Nucleus accumbens (tissue), 56 donors: ENCODE measurements at regions not wholly inside any gene's neighbourhood (a gene's known extent, or its start where the extent isn't known, plus 50 kb on each side); places are given as distances from the start of the nearest gene placed in this dataset.
"Not testable (repeated sequence)": the region's sequence is repeated elsewhere in the genome, so short reads cannot be mapped to it uniquely, and the experiment has no call there.

Experiments used
- DNase-seq, 56 donors: peaks; one replicate each; lab custom pipeline; 2025; lab: John Stamatoyannopoulos, UW

GRCh38 chr1:232425421-232425820 lies 204.5 kb downstream of the SIPA1L2 start:
- DNase-seq: no peak

DNA sequence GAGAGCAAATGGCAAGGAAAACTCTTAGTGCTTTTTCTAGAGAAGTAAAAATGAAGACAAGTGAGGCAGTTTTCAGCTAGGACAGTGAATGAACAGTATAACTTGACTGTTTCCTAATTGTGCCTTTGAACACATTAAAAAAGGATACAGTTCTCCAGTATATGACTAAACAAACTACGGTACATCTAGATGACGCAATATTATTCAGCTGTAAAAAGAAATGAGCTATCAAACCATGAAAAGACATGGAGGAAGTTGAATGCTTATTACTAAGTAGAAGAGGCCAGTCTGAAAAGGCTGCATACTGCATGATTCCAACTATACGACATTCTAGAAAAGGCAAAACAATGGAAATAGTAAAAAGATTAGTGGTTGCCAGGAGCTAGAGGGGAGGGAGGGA lies 206.3 kb downstream of the SIPA1L2 start:
- DNase-seq: no peak

DNA sequence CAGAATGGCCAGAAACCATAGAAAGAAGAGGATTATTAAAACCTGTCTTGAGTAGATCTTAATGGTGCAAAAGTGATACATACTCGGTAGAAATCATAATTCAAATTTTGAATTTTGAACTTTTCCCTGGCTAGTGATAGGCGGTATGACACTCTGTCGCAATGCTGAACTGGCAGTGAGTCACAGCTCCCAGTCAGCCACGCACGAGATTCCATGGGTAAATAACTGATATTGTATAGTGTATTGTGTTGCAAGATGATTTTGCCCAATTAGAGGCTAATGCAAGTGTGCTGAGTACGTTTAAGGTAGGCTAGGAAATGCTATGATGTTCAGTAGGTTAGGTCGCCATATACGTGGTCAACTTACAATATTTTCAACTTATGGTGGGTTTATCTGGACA lies 207.0 kb downstream of the SIPA1L2 start:
- DNase-seq: no peak

- DNase-seq: no peak
Observed at GRCh38 chr1:232422098-232422497, 207.8 kb downstream of the SIPA1L2 start.

DNA sequence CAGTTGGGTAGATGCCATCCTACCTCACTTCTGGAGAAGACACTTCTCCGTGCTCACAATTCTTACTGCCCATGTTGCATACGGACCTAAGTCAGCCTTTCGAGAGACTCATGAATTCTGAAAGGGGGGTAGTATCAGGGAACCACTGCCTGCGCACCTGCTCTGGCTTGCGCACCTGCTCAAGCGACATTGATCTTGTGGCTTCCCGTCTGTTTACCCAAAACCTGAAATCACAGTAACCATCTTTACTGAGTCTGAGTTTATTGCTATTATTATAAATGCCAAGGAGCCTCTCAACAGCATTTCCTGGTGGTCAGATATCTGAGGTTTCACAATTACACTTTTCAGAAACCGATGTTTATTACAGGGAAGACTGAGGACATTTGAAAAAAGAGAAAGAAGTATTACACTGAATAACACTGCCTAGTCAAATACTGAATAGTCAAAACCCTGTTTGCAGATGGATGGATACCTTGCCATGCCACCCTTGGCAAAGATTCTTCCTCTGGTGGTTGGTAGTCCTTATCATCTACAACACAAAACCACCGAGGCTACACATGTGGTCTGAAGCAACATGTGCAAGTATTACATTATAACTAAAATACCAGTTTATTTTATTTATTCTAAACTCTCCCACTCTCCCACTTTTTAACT lies 208.7 kb downstream of the SIPA1L2 start:
- no peak for DNase-seq

DNA sequence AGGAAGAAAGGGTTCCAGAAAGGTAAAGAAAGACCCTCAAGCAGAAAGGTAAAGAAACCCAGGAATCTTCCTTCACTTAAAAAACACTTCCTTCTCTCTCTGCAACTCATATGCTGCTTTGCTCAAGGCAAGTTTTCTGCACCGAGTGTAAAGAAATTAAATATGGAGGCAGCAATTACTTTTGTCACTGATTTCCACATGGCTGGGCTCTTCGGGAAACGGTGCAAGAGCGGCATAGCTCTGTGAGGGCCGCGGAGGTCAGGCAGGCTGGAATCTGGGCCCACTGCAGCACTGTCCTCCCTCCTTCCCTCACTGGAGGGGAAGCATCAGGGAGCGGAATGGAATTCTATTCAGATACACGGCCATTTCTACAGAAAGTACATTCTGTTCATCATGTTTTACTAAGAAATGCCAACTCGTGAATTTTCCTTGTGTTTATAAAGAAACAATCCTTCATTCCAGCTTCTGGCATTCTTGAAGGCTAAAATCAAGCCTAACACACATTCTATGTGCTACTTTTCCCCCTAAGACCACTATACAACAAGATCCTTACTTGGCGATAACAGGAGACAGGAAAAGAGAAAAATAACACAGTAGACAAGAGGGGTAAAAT lies 212.2 kb downstream of the SIPA1L2 start:
- DNase-seq: no peak

- no peak for DNase-seq
Observed at GRCh38 chr1:232416026-232416568, 213.8 kb downstream of the SIPA1L2 start.

DNA sequence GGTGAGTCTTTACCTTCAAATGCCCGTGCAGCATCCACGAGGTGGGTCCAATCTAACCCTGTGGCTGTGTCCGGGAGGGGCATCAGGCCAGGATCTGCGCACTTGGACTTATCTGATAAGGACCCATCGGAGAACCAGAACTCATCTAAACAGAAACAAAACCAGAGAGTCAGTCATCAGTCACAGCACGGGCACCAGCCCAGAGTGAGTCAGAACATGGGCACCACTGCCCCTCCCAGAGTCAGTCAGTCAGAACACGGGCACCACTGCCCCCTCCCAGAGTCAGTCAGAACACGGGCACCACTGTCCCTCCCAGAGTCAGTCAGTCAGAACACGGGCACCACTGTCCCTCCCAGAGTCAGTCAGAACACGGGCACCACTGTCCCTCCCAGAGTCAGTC lies 214.5 kb downstream of the SIPA1L2 start:
- DNase-seq: not testable (repeated sequence)

DNA sequence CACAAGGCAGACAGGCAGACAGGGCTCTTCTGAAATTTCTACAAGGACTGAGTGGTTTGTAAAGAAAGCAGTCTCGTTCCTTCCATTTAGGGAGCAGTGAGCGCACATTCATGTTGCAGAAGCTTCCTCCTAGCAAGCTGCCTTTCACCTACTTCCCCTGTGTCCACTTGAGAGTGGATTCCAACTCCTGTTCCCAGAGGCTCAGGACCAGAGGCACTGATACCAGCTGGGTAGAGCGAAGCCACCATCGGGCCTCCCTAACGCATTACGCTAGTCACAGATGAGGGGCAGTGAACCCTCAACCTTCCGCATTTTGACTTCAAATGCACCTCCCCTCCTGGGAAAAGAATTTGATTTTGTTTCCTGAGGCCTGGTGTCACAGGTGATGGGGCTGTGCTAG lies 215.8 kb downstream of the SIPA1L2 start:
- DNase-seq: no peak

DNA sequence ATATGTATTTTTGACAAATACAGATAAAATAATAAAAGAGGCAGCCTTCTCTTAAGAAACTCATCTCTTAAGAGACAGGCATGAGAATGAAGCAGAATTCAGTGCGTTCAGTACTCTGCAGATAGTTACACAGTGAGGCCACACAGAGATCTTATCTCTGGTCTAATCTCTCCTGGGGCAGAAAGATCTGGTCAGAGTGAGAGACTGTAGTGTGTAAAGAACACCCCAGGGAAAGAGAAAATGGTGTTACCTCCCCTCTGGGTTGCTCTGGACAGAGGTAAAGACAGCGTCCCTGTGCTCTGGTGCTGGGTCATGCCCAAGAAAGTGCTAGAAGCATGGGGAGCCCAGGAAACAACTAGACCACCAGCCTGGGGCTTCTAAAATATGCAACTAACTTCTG lies 216.3 kb downstream of the SIPA1L2 start:
- no peak for DNase-seq

DNA sequence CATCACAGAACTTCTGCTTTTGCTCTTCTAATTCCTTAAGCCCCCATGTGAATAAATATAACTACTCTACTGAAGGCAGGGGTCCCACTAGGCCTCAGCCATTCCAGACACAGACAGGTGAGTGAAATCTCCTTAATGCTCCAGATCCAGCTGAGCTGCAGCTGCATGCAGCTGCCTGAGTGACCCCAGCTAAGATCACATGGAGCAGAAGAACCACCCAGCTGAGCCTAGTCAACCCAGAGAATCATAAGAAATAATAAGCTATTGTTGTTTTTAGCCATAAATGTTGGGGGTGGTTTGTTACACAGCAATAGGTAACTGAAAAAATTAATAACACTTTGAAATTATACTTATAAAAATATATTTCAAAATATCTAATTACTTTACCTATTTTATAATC lies 220.3 kb downstream of the SIPA1L2 start:
- DNase-seq: no peak

DNA sequence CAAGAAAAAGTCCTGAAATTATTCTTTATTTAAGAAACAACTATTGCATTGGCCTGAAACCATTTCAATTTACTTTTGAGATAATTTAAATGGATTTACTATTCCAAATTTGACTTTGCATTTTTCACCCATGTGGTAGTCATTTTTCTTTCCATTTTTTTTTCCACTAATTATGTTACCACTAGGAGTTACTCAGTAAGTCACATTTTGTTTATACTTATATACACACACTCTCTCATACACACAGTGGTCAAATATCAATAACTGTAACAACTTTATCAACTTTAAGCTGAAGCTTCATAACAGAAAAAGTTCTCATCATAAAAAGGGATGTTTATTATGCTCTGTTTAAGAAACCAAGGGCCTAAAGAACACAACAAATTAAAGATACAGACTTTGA lies 222.8 kb downstream of the SIPA1L2 start:
- DNase-seq: no peak

DNA sequence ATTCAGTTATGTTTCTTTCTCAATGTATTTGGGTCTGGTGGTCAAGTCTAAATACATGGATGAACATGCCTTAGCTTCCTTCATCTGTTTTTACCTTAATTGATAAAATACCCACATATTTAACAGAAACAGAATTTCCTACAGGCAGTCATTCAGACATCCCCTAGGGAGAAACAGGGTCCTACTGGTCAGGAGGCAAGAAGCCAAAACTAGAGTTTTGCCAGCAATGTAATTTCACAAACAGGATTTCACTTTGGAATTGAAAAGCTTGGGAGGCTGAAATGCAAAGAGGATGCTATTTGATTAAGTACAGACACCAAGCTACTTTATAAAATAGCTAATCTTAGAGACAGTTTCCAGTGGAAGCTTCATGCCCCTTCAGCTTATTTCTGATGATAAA lies 224.2 kb downstream of the SIPA1L2 start:
- DNase-seq: no peak

GRCh38 chr1:232404981-232405731 lies 224.8 kb downstream of the SIPA1L2 start:
- DNase-seq: no peak

DNA sequence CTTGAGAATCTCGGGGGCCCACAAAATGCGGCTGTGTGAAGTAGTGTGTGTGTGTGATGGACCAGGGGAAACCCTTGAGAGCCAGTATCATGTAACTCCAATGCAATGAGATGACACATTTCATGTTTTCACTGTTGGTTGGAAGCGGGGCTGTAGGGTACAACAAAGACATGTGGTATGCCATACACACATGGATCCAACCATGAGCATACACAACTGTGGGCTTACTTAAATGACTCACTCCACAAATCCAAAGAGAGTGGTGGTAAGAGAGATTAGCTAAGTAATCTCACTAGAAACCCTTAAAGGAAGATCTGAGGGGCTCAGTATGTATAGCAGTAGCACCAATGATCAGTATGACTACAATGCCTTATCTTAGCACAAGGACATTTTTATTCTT lies 225.7 kb downstream of the SIPA1L2 start:
- no peak for DNase-seq

- DNase-seq: no peak
Observed at GRCh38 chr1:232403017-232403714, 226.8 kb downstream of the SIPA1L2 start.

- DNase-seq: no peak
Observed at GRCh38 chr1:232398823-232399222, 231.1 kb downstream of the SIPA1L2 start.

- DNase-seq: no peak
Observed at GRCh38 chr1:232393444-232394146, 236.3 kb downstream of the SIPA1L2 start.

DNA sequence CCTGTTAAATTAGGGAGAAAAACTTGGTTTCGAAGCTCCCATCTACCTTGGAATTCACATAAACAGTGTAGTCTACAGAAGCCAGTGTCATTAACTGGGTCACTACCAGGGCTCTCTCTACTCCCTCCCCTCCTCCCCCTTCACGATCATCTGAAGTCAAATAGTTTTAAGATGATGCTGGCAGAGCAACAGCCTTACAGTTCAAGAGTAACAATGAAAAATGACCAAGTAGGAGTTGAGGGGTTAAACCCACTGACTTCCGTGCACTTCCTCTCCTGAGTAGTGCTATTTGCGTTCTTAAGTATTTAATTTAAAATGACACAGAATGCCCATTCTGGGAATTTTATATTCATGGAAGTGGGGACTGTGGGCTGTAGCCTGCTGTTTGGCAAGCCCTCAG lies 236.9 kb downstream of the SIPA1L2 start:
- DNase-seq: no peak

DNA sequence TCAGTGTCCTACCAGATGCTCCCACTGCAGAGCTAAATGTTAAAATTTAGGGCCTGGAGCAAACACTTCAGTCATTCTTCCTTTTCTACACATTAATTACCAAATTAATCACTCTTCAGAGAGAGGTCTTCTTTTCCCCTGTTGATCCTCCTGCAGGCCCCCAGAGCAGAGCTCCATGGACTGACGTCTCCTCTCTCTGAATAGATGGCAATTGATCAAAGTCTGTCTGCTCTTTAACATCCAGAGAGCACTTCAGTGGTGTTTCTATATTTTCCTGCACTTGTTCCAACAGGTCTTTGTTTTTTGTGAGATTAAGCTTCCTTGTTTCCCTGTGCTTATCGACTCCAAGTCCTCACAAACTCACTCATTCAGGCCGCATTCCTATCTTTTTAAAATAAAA lies 239.3 kb downstream of the SIPA1L2 start:
- DNase-seq: no peak
